K562 (cell line): ENCODE measurements at regions not wholly inside any gene's neighbourhood (a gene's known extent, or its start where the extent isn't known, plus 50 kb on each side); places are given as distances from the start of the nearest gene placed in this dataset.

Experiments used
- ATAC-seq: fragments of 200-7000 bp; cut with Tn5 transposase; 3 replicates; pipeline ENCODE4 v1.9.1; 2020; ENCODE audit warnings: moderate library complexity
- BruUV-seq: library from RNA; stranded (reverse); fragments of 400-500 nt; replicated peaks from 2 replicates; lab custom pipeline; 2021; lab: Mats Ljungman, UMichigan
- CTCF ChIA-PET: fragments of 300-600 bp; formaldehyde crosslinking; extraction: SDS; loops from one replicate; lab custom pipeline; 2021; ENCODE audit warnings: low intra/inter-chr PET ratio; lab: Yijun Ruan, JAX
- POLR2A ChIA-PET: fragments of 300-600, 350-650 bp; sonication (Branson Sonifier 250); formaldehyde crosslinking; extraction: SDS; loops from one replicate; lab custom pipeline; 2021; ENCODE audit warnings: antibody characterized with exemption, inconsistent platforms; lab: Yijun Ruan, JAX
- DNase-seq, 4 experiments: peaks; one replicate each; pipeline versions ENCODE4 v3.0.0 to v3.0.0-alpha.2; 2011 to 2018; ENCODE audit warnings: low spot score in 3 of 4, mixed read lengths in 3 of 4; ENCODE audit errors: extremely low read depth in 1 of 4
- FAIRE-seq: peaks from 2 replicates; lab custom pipeline; 2011; peaks lifted over from hg19 to GRCh38; lab: Jason Lieb, UNC
- H2AFZ ChIP-seq: 2 replicates; pipeline ENCODE4 v1.6.0; 2011; ENCODE audit warnings: low read depth, low read length, control low read depth, inconsistent platforms
- H3K27ac ChIP-seq: fragments of 200-600 bp; 3 replicates; pipeline ENCODE4 v1.8.0; 2011; ENCODE audit warnings: low read depth, mild to moderate bottlenecking, control low read depth, inconsistent platforms, low read length, moderate library complexity, mixed read lengths; ENCODE audit errors: extremely low read depth
- H3K27me3 ChIP-seq, 2 experiments: fragments of 300-600 bp in 1 of 2; 2 replicates in 1 of 2; 3 replicates in 1 of 2; pipeline versions ENCODE4 v1.6.0 to v1.8.0; 2011; ENCODE audit warnings: inconsistent platforms in 2 of 2, low read length in 2 of 2, mild to moderate bottlenecking in 1 of 2, mixed read lengths in 1 of 2, moderate library complexity in 1 of 2; ENCODE audit not compliant: control insufficient read depth in 2 of 2, insufficient read depth in 2 of 2
- H3K36me3 ChIP-seq: fragments of 300-600 bp; 3 replicates; pipeline ENCODE4 v1.8.0; 2011; ENCODE audit warnings: mild to moderate bottlenecking, low read length, inconsistent platforms; ENCODE audit not compliant: control insufficient read depth, insufficient read depth
- H3K4me1 ChIP-seq, 2 experiments: fragments of 200-600 bp in 1 of 2; replicated peaks in 1 of 2; 2 replicates in 1 of 2; 3 replicates in 1 of 2; pipeline versions ENCODE4 v1.5.1 to v1.8.0; 2011; ENCODE audit warnings: inconsistent platforms in 2 of 2, low read length in 2 of 2, mild to moderate bottlenecking in 1 of 2, mixed read lengths in 1 of 2, moderate library complexity in 1 of 2; ENCODE audit not compliant: control insufficient read depth in 2 of 2, insufficient read depth in 2 of 2
- H3K4me2 ChIP-seq: 2 replicates; pipeline ENCODE4 v1.6.1; 2011; ENCODE audit warnings: low read length, control low read depth, inconsistent platforms, mixed read lengths; ENCODE audit not compliant: insufficient read depth
- H3K4me3 ChIP-seq: fragments of 200-600 bp; sonication (generic), shearing (Covaris generic); 2 replicates; pipeline ENCODE4 v1.5.1; 2016; ENCODE audit warnings: control low read depth, inconsistent platforms
- H3K79me2 ChIP-seq: fragments of 200-600 bp; 3 replicates; pipeline ENCODE4 v1.8.0; 2011; ENCODE audit warnings: low read length, inconsistent platforms; ENCODE audit not compliant: control insufficient read depth, insufficient read depth
- H3K9ac ChIP-seq, 2 experiments: 2 replicates each; pipeline versions ENCODE4 v1.6.0 to v1.6.1; 2011; ENCODE audit warnings: low read depth in 2 of 2, low read length in 2 of 2, control low read depth in 1 of 2, inconsistent platforms in 1 of 2, mild to moderate bottlenecking in 1 of 2, mixed read lengths in 1 of 2; ENCODE audit not compliant: insufficient read depth in 1 of 2
- H3K9me1 ChIP-seq: one replicate; pipeline ENCODE4 v1.6.0; 2011; ENCODE audit warnings: inconsistent platforms, mild to moderate bottlenecking, low read length, moderate library complexity; ENCODE audit not compliant: control insufficient read depth, insufficient read depth
- H3K9me3 ChIP-seq: replicated peaks from 2 replicates; pipeline ENCODE4 v1.5.1; 2011; ENCODE audit warnings: low read depth, low read length, inconsistent platforms; ENCODE audit not compliant: control insufficient read depth, insufficient read depth
- H4K20me1 ChIP-seq: replicated peaks from 2 replicates; pipeline ENCODE4 v1.6.1; 2011; ENCODE audit warnings: low read length, inconsistent platforms, mixed read lengths; ENCODE audit not compliant: control insufficient read depth, insufficient read depth
- DACH1 ChIP-seq: fragments of 450-650 bp; IDR thresholded peaks from 2 replicates; pipeline ENCODE4 v1.6.1; 2018; ENCODE audit not compliant: partially characterized antibody
- EP400 ChIP-seq: fragments of 450-650 bp; IDR thresholded peaks from 2 replicates; pipeline ENCODE4 v1.6.1; 2017; ENCODE audit warnings: antibody characterized with exemption, mild to moderate bottlenecking, moderate library complexity
- ETV6 ChIP-seq, 3 experiments: fragments of 150-350 bp in 1 of 3; sonication (generic) in 1 of 3; formaldehyde crosslinking in 1 of 3; IDR thresholded peaks; 2 replicates each; pipeline versions ENCODE4 v1.6.1 to v1.8.0; 2014 to 2022; ENCODE audit warnings: borderline replicate concordance in 2 of 3, low read depth in 2 of 3, antibody characterized with exemption in 1 of 3, low read length in 1 of 3, mild to moderate bottlenecking in 1 of 3, missing genetic modification reagents in 1 of 3
- HDAC2 ChIP-seq: fragments of 450-650 bp; IDR thresholded peaks from 2 replicates; pipeline ENCODE4 v1.6.1; 2016; ENCODE audit warnings: mild to moderate bottlenecking
- NONO ChIP-seq, 2 experiments: fragments of 200-400 bp in 1 of 2; fragments of 450-650 bp in 1 of 2; formaldehyde crosslinking in 1 of 2; IDR thresholded peaks; 2 replicates each; pipeline ENCODE4 v1.6.1; 2017; ENCODE audit warnings: low read depth in 2 of 2, mild to moderate bottlenecking in 2 of 2, moderate library complexity in 2 of 2, low read length in 1 of 2
- THRA ChIP-seq: fragments of 450-650 bp; IDR thresholded peaks from 2 replicates; pipeline ENCODE4 v1.6.1; 2017; ENCODE audit warnings: mild to moderate bottlenecking, moderate library complexity
- WGBS: fragments of 100-300 bp; shearing (Covaris generic); methylation state at CpG from one replicate; pipeline ENCODE4 v1.1.6; 2016; ENCODE audit warnings: low coverage, mixed read lengths; ENCODE audit not compliant: insufficient coverage; ENCODE audit errors: missing lambda C conversion rate; 5-methylcytosine and 5-hydroxymethylcytosine counted together
- in situ Hi-C: fragments of 300-500 bp; cut with MboI; formaldehyde crosslinking; loops from 4 replicates; pipeline ENCODE4 v1.15.0; 2018; ENCODE audit warnings: inconsistent platforms, mixed read lengths
- intact Hi-C: fragments of 100-400 bp; cut with micrococcal nuclease; formaldehyde crosslinking; loops from 2 replicates; pipeline ENCODE4 v1.14.2; 2022
- TF ChIP-seq, protein P1 (sequence below): IDR thresholded peaks from 3 replicates; pipeline ENCODE4 v1.6.1; 2011; ENCODE audit warnings: borderline replicate concordance, mild to moderate bottlenecking, moderate library complexity; ENCODE audit not compliant: insufficient read length; ENCODE audit errors: extremely low read depth

GRCh38 chr6:21284166-21284565, 309.4 kb upstream of the SOX4 start (continued):
- TF ChIP-seq, protein P1, sequence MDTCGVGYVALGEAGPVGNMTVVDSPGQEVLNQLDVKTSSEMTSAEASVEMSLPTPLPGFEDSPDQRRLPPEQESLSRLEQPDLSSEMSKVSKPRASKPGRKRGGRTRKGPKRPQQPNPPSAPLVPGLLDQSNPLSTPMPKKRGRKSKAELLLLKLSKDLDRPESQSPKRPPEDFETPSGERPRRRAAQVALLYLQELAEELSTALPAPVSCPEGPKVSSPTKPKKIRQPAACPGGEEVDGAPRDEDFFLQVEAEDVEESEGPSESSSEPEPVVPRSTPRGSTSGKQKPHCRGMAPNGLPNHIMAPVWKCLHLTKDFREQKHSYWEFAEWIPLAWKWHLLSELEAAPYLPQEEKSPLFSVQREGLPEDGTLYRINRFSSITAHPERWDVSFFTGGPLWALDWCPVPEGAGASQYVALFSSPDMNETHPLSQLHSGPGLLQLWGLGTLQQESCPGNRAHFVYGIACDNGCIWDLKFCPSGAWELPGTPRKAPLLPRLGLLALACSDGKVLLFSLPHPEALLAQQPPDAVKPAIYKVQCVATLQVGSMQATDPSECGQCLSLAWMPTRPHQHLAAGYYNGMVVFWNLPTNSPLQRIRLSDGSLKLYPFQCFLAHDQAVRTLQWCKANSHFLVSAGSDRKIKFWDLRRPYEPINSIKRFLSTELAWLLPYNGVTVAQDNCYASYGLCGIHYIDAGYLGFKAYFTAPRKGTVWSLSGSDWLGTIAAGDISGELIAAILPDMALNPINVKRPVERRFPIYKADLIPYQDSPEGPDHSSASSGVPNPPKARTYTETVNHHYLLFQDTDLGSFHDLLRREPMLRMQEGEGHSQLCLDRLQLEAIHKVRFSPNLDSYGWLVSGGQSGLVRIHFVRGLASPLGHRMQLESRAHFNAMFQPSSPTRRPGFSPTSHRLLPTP: no peak

DNA sequence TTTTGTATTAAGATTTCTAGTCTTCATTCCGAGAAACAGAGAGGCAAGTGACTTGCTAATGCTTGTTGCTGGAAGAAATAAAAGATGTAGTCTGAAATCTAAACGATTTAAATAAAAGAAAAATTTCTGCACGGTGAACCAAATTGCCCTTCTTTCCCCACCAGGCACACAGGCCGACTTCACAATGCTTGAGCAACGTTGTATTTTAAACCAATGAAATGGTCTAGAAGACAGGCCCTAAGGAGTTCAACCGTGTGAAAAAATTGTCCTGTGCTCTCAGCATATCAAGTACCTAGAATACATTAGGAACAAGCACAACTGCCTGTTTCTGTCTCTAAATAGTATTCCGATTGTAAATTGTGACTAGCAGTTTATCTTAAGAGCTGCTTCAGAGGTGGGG, 308.8 kb upstream of the SOX4 start:
- Histone ChIP-seq H3K4me1 (no peaks in the 10 kb centered on the region), H3K27me3 (peaks cover 4 to 9% of the 10 kb centered on the region in 2 experiments; a peak in 4 of 5 replicates), H2AFZ (no peak overlapping the region), H3K4me3 (no peak overlapping the region), H3K27ac (no peak overlapping the region), H4K20me1 (no peaks in the 10 kb centered on the region), H3K79me2 (no peaks in the 10 kb centered on the region), H3K9ac (no peak overlapping the region), H3K36me3 (no peaks in the 10 kb centered on the region), H3K9me3 (no peaks in the 10 kb centered on the region), H3K9me1 (no peaks in the 10 kb centered on the region), H3K4me2 (no peak overlapping the region)
- 2% methylated on average over 7 of the region's 7 CpGs for WGBS
- in situ Hi-C loops (no loop called here), intact Hi-C loops (no loop called here)
- CTCF ChIA-PET: no interaction called here
- DNase-seq (no peak), ATAC-seq (no peak), FAIRE-seq (no peak)
- TF ChIP-seq THRA: no peak
- TF ChIP-seq NONO (IDR thresholded peaks at IDR 0.05; ENCODE audit: low read depth in 2 of 2, low read length in 1 of 2): no peak
- TF ChIP-seq EP400: no peak
- no peak for TF ChIP-seq ETV6 (IDR thresholded peaks at IDR 0.05; ENCODE audit: borderline replicate concordance in 1 of 2, low read depth in 2 of 2, low read length in 1 of 2)
- no peak for TF ChIP-seq ETV6 (CRISPR knock-in tag; IDR thresholded peaks at IDR 0.05; ENCODE audit: borderline replicate concordance)
- TF ChIP-seq DACH1: no peak
- no peak for TF ChIP-seq HDAC2
- POLR2A ChIA-PET: no interaction called here
- no TSS peak for BruUV-seq
